ENCODE measurements at regions not wholly inside any gene's neighbourhood (a gene's known extent, or its start where the extent isn't known, plus 50 kb on each side); places are given as distances from the start of the nearest gene placed in this dataset.
"Not testable (repeated sequence)": the region's sequence is repeated elsewhere in the genome, so short reads cannot be mapped to it uniquely, and the experiment has no call there.

DNA sequence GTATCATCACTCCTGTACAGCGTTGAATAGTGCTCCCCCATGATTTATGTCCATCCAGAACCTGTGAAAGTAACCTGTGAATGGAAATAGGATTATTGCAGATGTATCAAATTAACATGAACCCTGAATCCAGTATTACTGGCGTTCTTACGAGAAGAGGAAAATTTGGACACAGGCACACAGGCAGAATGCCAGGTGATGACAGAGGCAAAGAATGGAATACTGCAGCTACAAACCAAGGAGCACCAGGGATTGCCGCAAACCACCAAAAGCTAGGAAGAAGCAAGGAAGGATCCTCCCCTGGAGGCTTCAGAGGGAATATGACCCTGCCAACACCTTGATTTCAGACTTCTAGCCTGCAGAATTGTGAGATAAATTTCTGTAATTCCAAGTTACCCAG lies 113.5 kb upstream of the EGLN3 start:
- no peak for DNase-seq (ENCODE audit: low spot score)

DNA sequence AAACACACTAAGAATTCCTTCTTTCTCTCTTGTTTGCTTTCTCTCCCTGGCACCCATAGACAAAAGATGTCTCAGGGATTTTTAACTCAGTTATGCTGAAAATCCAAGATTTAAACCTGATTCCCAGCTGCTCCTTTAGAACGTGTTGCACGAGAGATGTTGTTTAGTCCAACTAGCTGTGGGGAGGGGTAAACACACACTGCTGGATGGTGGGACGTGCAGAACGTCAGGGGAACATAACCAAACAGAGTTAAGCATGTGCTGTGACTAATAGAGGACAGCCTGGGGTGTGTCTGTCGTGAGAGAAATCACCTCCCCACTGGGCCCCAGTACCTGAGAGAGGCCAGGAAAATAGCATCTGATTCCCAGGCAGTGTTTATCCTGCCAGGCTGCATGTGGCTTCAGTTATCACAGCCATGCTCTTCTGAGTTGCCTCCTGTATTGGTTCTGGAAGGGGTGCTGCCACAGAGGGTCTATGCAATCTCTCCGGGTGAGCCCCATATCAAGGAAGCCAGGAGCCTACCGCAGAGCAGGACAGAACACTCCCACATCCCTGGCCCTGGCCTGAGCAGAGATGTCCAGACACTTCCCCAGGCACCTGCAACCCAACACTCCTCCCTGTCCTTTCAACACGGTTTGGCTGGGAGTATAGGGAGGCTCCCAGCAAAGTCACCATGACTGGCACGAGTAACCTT lies 112.7 kb upstream of the EGLN3 start:
- DNase-seq (ENCODE audit: low spot score) = no peak

GRCh38 chr14:34063042-34063441 lies 112.2 kb upstream of the EGLN3 start:
- no peak for DNase-seq (ENCODE audit: low spot score)

DNA sequence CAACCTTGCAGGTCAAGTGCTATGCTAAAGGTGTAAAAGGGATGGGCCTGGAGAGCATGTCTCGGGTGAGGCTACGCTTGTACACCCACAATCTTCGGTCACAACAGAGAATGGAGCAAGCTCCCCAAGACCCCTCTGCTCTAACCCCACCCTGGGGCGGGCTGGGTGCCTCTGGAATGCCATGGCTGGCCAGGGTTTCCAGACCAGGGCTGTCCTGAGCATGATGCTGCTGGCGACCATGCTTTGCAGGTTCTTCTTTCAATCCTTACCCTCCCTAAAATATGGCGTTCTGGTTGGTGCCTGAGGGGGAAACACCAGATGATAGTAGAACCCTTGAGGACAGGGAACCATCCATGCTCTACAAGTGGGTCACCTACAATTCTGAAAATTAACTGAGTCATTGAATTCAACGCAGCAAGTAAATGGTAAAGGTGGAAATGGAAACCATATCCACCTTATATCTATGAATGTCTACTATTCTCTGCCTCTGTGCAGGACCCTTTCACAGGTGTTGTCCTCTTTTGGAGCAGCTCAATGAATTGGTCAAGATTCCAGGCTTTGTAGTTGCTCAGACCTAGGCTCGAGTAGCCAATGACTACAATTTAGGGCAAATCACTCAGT lies 111.6 kb upstream of the EGLN3 start:
- no peak for DNase-seq (ENCODE audit: low spot score)

GRCh38 chr14:34060651-34060999 lies 109.8 kb upstream of the EGLN3 start:
- no peak for DNase-seq (ENCODE audit: low spot score)

DNA sequence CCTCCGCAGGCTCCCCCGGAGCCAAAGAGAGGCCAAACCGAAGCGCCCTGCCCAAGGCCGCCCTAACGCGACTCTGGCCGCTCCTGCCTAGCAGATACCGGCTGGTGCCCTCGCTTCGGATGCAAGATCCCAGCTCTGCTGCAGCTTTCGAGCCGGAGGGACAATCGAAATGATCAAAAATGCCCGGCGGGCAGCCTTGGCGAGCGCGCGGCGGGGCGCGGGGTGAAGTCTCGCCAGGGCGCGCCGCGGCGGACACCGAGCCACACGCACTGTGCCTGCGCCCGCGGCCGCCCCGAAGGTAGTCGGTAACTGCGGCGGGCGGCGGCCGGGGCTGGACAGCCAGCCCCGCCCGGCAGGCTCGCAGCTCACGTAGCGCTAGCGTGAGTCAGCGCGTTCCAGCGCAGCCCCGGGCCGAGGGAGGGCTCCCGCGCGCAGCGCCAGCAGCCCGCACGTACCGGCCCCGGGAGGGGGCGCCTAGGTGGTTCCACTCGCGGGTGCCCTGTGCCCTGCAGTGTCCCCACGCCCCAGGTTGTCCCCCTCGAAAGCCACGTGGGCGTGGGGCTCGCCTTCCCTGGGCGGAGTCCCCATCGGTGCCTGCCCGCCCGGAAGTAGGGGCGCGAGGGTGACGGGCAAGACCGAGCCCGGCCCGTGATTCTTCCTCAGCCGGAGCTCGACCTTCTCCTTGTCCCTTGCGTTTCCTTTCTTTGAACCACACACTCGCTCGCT lies 109.2 kb upstream of the EGLN3 start:
- peak; percentile 33 for DNase-seq (ENCODE audit: low spot score)

DNA sequence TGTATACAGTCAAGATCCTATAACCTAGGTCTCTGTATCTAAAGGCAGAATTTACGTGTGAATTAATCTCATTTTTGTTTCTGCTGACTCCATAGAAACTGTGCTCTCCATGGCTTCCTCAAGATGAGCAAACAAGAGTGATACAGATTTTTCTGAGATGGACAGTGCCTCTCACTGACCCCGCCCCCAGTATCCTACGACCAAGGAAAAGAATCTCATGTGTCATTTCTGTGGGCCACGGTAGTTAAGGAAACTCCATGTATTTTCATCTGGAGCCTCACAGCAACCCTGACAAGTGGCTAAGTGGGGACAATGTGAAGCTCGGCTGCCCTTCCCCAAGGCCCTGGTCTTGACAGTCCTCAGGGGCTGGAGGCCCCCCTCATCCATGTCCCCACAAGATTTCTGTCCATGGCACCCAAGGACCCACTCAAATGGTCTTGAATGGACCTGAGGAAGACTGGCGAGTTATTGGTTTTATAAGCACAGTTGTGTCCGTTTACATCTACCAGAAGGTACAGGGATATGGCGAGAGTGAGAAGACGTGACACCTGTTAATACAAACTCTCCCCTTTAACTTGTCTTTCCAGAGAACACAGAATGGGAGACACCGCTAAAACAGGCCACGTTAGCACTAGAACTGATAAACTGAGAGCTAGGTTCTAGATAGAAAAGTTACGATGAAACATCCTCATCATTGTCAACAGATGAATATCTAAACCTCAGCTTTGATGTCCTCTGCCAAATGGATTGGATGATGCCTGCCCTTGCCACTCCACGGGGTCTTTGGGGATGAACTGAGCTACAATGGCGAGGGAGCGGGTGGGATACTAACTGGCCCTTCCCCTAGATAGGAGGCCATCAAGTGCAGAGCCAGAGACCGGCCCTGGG lies 108.4 kb upstream of the EGLN3 start:
- no peak for DNase-seq (ENCODE audit: low spot score)

DNA sequence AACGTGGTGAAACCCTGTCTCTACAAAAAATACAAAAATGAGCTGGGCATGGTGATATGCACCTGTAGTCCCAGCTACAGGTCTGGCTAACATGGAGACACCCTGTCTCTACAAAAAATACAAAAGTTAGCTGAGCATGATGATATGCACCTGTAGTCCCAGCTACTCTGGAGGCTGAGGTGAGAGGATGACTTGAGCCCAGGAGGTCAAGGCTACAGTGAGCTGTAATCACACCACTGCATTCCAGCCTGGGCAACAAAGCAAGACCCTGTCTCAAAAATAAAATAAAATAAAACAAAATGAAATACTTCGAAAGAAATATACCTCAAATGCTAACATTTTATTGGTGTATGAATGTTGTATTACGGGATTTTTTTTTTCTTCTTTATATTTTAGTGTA lies 107.6 kb upstream of the EGLN3 start:
- no peak for DNase-seq (ENCODE audit: low spot score)

DNA sequence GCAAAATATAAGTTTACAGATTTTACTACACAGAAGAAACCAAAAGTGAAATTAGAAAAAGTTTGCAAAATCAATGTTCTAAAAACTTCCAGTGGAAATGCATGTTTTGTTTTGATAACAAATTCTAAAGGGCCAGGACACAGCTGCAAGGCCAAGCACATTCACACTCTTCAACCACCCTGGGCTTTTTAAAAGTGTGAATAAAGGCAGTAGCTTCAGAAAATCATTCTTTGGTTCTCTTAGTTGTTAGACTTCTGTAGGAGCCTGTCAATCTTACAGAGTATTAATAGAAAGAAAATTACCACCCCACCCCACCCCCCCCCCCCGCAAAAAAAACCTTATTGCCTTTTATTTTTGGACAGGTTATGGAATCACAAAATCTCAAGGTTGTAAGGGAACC lies 105.2 kb upstream of the EGLN3 start:
- no peak for DNase-seq (ENCODE audit: low spot score)

DNA sequence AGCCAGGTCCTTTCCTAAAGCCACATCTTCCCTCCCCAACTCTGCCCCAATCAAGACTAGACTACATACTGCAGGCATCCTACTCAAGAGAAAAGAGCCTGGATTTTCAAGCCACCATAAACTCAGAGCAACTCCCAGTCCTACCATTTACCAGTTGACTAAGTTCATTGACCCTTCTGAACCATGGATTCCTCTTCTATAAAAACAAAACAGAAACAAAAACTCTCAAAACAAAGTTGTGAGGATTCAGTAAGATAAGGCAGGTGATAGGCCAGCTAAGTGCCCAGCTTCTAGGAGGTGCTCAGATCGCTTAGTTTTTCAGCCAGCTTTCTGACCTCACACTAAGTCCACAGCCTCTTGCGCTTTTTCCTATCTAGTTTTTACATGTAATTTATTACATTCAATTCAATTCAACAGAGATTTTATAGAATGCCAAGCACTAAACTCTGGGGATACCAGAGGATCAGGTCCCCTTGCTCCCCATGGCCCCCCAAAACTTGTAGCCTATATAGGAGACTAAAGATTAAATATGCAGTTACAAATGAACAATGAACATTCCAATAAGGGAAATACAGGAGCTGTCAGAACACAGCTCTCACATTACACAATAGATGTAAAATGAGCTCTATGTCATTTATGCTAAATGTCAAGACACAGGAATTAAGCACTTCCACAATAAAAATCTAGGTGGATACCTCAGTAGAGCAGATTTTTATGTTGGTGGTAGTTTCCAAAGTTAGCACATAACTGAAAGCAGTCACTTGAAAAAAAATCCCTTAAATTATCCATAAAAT lies 104.5 kb upstream of the EGLN3 start:
- no peak for DNase-seq (ENCODE audit: low spot score)

DNA sequence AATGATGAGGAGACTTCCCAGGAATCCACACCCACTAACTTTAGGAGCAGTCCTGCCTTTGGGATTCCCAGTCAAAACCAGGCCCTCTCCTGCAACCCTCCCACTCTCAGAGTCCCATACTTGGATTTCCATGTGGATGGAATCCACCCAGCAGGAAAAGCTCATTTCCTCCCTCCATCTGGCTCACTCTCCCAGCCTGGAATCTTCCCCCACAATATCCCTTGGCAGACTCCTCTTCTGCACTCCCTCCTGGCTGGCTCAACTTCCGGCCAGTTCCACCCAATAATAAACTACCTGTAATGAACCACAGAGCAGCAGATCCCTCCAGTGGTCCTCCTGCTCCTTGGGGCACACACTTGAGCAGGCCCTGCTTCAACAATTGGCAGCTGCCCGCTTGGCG lies 102.8 kb upstream of the EGLN3 start:
- DNase-seq (ENCODE audit: low spot score) = peak; percentile 33

DNA sequence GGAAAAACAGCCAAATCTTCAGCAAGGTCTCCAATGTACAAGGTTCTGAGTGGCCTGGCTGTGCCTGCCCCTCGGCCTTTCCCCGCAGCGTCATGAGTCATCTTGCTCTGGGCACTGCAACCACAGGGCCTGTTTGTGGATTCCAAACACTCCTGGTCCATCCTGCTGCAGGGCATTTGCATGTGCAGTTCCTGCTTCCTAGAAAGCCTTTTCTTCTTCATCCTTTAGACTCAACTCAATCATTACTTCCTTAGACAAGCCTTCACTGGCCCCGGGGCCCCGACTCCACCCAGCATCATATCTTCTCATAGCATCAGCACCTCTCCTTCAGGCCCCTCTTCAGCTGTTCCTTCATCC lies 101.8 kb upstream of the EGLN3 start:
- peak; percentile 73 for DNase-seq (ENCODE audit: low spot score)

DNA sequence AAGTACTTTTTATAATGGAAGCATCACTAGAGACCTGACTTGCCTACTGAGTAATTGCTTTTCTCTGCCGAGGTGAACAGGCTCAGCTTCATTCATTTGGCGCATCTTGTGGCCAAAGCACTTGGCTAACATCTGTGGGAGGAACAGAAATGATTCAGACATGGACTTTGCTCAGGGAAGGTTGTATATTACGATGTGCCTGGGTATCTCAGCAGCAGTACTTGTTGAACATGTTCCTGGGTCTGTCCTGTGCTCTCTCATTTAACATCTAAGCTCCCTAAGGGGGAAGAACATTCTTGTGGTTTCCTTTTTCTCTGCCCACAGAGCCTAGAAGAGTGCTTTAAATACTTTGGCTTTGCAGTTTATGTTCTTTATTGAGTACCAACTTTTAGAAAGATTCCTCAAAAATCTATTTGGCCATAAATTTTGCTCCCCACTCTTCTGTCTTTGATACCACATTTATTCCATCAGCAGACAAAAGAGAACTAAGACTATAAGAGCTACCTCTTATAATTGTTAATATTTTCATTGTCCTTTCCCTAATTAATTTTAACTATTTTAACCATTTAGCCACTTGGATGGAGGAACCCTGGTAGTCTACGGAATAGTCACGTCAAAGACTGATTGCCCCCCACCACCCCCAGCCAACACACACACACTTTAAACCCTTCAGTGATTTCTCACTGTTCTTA lies 101.2 kb upstream of the EGLN3 start:
- peak; percentile 34 for DNase-seq (ENCODE audit: low spot score)

- no peak for DNase-seq (ENCODE audit: low spot score)
Observed at GRCh38 chr14:34050606-34051005, 99.7 kb upstream of the EGLN3 start.

- no peak for DNase-seq (ENCODE audit: low spot score)
Observed at GRCh38 chr14:34049790-34050189, 98.9 kb upstream of the EGLN3 start.

DNA sequence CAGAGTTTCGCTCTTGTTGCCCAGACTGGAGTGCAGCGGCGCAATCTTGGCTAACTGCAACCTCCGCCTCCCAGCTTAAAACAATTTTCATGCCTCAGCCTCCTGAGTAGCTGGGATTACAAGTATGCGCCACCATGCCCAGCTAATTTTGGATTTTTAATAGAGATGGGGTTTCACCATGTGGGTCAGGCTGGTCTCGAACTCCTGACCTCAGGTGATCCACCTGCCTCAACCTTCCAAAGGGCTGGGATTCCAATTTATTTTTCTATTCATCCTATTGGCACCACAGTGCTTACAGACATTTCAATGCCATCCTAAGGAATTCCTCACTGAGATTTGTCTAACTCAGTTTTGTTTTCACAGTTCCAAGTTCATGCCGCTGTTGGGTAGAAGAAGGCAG lies 98.3 kb upstream of the EGLN3 start:
- not testable (repeated sequence) for DNase-seq (ENCODE audit: low spot score)

DNA sequence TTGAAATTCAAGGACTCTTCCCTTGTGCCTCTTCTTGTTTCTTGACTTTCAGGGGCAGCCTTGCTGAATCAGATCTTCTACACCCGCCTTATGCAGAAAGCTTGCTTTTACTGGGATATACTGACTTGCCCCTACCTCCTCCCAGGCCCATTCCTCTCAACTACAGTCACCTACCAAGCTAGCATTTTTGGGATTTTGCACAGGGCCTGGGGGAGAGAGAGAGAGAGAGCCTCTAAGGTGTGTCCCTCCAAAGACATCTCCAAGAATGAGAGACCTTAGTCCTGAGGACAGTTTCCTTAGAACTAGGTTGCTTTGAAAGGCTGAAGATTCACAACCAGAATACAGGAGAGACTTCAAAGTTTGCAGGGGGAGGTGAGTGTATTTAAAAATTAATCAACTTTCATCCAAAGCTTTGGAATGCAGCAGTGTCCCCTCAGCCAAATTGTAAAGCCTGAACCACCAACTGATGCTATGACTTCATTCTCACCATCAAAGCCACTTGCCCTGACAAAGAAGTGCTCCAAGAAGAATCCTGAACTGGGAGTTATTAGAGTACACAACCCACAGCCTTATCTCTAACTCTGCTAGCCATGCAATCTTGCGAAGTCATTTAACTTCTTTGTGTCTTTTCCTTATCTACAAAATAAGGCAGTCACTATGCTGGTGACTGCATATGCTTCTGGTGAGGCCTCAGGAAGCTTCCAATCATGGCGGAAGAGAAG lies 96.1 kb upstream of the EGLN3 start:
- no peak for DNase-seq (ENCODE audit: low spot score)

- DNase-seq (ENCODE audit: low spot score) = no peak
Observed at GRCh38 chr14:34044666-34045306, 93.9 kb upstream of the EGLN3 start.

DNA sequence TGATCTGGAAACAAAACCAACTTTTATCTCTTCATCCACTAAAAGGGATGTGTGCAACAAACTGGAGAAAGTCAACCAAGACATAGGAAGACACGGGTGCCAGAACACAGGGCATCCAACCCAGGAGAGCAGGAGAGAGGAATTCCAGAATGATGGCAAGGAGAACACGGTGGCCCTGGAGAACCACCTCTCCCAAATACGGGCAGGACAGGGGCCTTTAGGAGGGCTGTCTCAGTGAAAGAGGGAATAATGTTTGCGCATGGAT lies 93.4 kb upstream of the EGLN3 start:
- no peak for DNase-seq (ENCODE audit: low spot score)

All from A172 (cell line).